GM23338 (cell line): ENCODE measurements at regions not wholly inside any gene's neighbourhood (a gene's known extent, or its start where the extent isn't known, plus 50 kb on each side); places are given as distances from the start of the nearest gene placed in this dataset.

ENCODE experiments used
- ATAC-seq: fragments of 200-7000 bp; cut with Tn5 transposase; 3 replicates; pipeline ENCODE4 v1.9.1; 2020
- DNase-seq: peaks from one replicate; pipeline ENCODE4 v3.0.0-alpha.2; 2015; ENCODE audit warnings: low spot score
- H2AFZ ChIP-seq: fragments of 200-600 bp; sonication (generic); 2 replicates; pipeline ENCODE4 v1.8.0; 2016; ENCODE audit warnings: antibody characterized with exemption, mild to moderate bottlenecking, moderate library complexity
- H3F3A ChIP-seq: fragments of 200-600 bp; sonication (generic); replicated peaks from 2 replicates; pipeline ENCODE4 v1.8.0; 2017; ENCODE audit warnings: antibody characterized with exemption, mixed run types, low read depth
- H3K27ac ChIP-seq: fragments of 200-600 bp; sonication (generic); 2 replicates; pipeline ENCODE4 v1.6.1; 2016; ENCODE audit warnings: low read depth
- H3K27me3 ChIP-seq: fragments of 200-600 bp; sonication (generic); 2 replicates; pipeline ENCODE4 v1.8.0; 2016; ENCODE audit warnings: mild to moderate bottlenecking, mixed run types, moderate library complexity; ENCODE audit not compliant: insufficient read depth
- H3K36me3 ChIP-seq: fragments of 200-600 bp; sonication (generic); 2 replicates; pipeline ENCODE4 v1.8.0; 2016; ENCODE audit warnings: mild to moderate bottlenecking; ENCODE audit not compliant: insufficient read depth
- H3K4me1 ChIP-seq: fragments of 200-600 bp; sonication (generic); 2 replicates; pipeline ENCODE4 v1.8.0; 2016; ENCODE audit warnings: mild to moderate bottlenecking, moderate library complexity; ENCODE audit not compliant: insufficient read depth
- H3K4me2 ChIP-seq: fragments of 200-600 bp; sonication (generic); 2 replicates; pipeline ENCODE4 v1.7.1; 2017; ENCODE audit warnings: mixed run types
- H3K4me3 ChIP-seq: fragments of 200-600 bp; sonication (generic); 2 replicates; pipeline ENCODE4 v1.6.1; 2016; ENCODE audit warnings: mixed run types
- H3K79me2 ChIP-seq: fragments of 200-600 bp; sonication (generic); replicated peaks from 2 replicates; pipeline ENCODE4 v1.8.0; 2017; ENCODE audit warnings: mild to moderate bottlenecking; ENCODE audit not compliant: insufficient read depth
- H3K9me2 ChIP-seq: fragments of 200-600 bp; sonication (generic); 2 replicates; pipeline ENCODE4 v1.8.0; 2017; ENCODE audit not compliant: insufficient read depth
- H4K20me1 ChIP-seq: fragments of 200-600 bp; sonication (generic); replicated peaks from 2 replicates; pipeline ENCODE4 v1.8.0; 2017; ENCODE audit warnings: mild to moderate bottlenecking; ENCODE audit not compliant: insufficient read depth
- H3K27ac Mint-ChIP-seq: 2 replicates; pipeline ENCODE4 v1.8.0; 2020; ENCODE audit warnings: inconsistent platforms, mild to moderate bottlenecking, moderate library complexity, mixed read lengths
- H3K27me3 Mint-ChIP-seq: 3 replicates; pipeline ENCODE4 v1.8.0; 2022; ENCODE audit warnings: low read depth, mild to moderate bottlenecking, moderate library complexity, mixed read lengths, inconsistent platforms; ENCODE audit not compliant: insufficient read depth, poor library complexity
- H3K36me3 Mint-ChIP-seq: 3 replicates; pipeline ENCODE4 v1.8.0; 2021; ENCODE audit warnings: low read depth, mild to moderate bottlenecking, inconsistent platforms, moderate library complexity, mixed read lengths
- H3K4me1 Mint-ChIP-seq: 3 replicates; pipeline ENCODE4 v1.8.0; 2020; ENCODE audit warnings: mild to moderate bottlenecking, inconsistent platforms, mixed read lengths
- H3K4me3 Mint-ChIP-seq: 3 replicates; pipeline ENCODE4 v1.8.0; 2021; ENCODE audit warnings: moderate library complexity, mild to moderate bottlenecking, inconsistent platforms, mixed read lengths
- H3K9me3 Mint-ChIP-seq: 3 replicates; pipeline ENCODE4 v1.8.0; 2020; ENCODE audit warnings: moderate library complexity, mild to moderate bottlenecking, inconsistent platforms, mixed read lengths
- CREB1 ChIP-seq: fragments of 250-450 bp; sonication (Bioruptor Pico); IDR thresholded peaks from 2 replicates; pipeline ENCODE4 v1.5.0; 2020; ENCODE audit warnings: low read depth, mild to moderate bottlenecking, moderate library complexity
- CTCF ChIP-seq, 2 experiments: fragments of 200-600 bp in 1 of 2; sonication (generic) in 1 of 2; conservative IDR thresholded peaks; 2 replicates each; pipeline versions ENCODE4 v1.5.1 to v1.6.1; 2016 to 2017; ENCODE audit warnings: antibody characterized with exemption in 2 of 2, low read depth in 2 of 2, mild to moderate bottlenecking in 2 of 2, moderate library complexity in 1 of 2
- ETS1 ChIP-seq: IDR thresholded peaks from 2 replicates; pipeline ENCODE4 v1.6.1; 2016; ENCODE audit warnings: antibody characterized with exemption
- EZH2 ChIP-seq: fragments of 200-600 bp; sonication (generic); IDR thresholded peaks from one replicate; pipeline ENCODE4 v1.8.0; 2017; ENCODE audit warnings: antibody characterized with exemption, mild to moderate bottlenecking, low read depth; ENCODE audit not compliant: unreplicated experiment
- EZH2phosphoT487 ChIP-seq: fragments of 200-600 bp; sonication (generic); IDR thresholded peaks from one replicate; pipeline ENCODE4 v1.8.1; 2018; ENCODE audit warnings: antibody characterized with exemption; ENCODE audit not compliant: unreplicated experiment
- JUNB ChIP-seq: IDR thresholded peaks from one replicate; pipeline ENCODE4 v1.6.1; 2016; ENCODE audit warnings: antibody characterized with exemption; ENCODE audit not compliant: unreplicated experiment
- NANOG ChIP-seq: IDR thresholded peaks from 2 replicates; pipeline ENCODE4 v1.6.1; 2016; ENCODE audit warnings: antibody characterized with exemption, borderline replicate concordance
- POLR2AphosphoS5 ChIP-seq: IDR thresholded peaks from 2 replicates; pipeline ENCODE4 v1.6.1; 2016; ENCODE audit warnings: antibody characterized with exemption, low read depth
- REST ChIP-seq: IDR thresholded peaks from one replicate; pipeline ENCODE4 v1.6.1; 2018; ENCODE audit warnings: antibody characterized with exemption; ENCODE audit not compliant: unreplicated experiment
- STAT1 ChIP-seq: IDR thresholded peaks from one replicate; pipeline ENCODE4 v1.6.1; 2016; ENCODE audit warnings: antibody characterized with exemption; ENCODE audit not compliant: unreplicated experiment
- ZNF114 ChIP-seq: fragments of 250-450 bp; sonication (Bioruptor Pico); IDR thresholded peaks from 2 replicates; pipeline ENCODE4 v1.5.0; 2020; ENCODE audit warnings: mild to moderate bottlenecking, moderate library complexity
- ZNF331 ChIP-seq: fragments of 250-450 bp; sonication (Bioruptor Pico); IDR thresholded peaks from 2 replicates; pipeline ENCODE4 v1.5.0; 2020; ENCODE audit warnings: low read depth, mild to moderate bottlenecking, moderate library complexity
- ZNF462 ChIP-seq: fragments of 250-450 bp; sonication (Bioruptor Pico); IDR thresholded peaks from 2 replicates; pipeline ENCODE4 v1.5.0; 2020; ENCODE audit warnings: mild to moderate bottlenecking, moderate library complexity

GRCh38 chr12:34300376-34301250 lies 278.3 kb downstream of the ALG10 start:
- no peak overlapping the region for H3K4me3 ChIP-seq
- H3K9me3 Mint-ChIP-seq = peaks cover 100% of the 10 kb centered on the region

More at GRCh38 chr12:34300376-34301250, 278.3 kb downstream of the ALG10 start:
- DNase-seq (no peak), ATAC-seq (no peak)
- no peak overlapping the region for H2AFZ ChIP-seq
- no peaks in the 10 kb centered on the region for H3K79me2 ChIP-seq
- H3K9me2 ChIP-seq = no peaks in the 10 kb centered on the region
- Mint-ChIP-seq H3K27ac (no peak overlapping the region), H3K36me3 (peaks cover 84% of the 10 kb centered on the region), H3K27me3 (peaks cover 21% of the 10 kb centered on the region), H3K4me1 (no peaks in the 10 kb centered on the region; the same call in 2 of the 3 replicates), H3K4me3 (no peak overlapping the region)
- TF ChIP-seq POLR2AphosphoS5 (no peak), ETS1 (no peak), REST (no peak), ZNF114 (CRISPR knock-in tag) (no peak), CTCF (conservative IDR thresholded peaks at IDR 0.05; ENCODE audit: low read depth in 2 of 2) (no peak), CREB1 (CRISPR knock-in tag) (no peak), ZNF331 (CRISPR knock-in tag) (no peak), ZNF462 (CRISPR knock-in tag) (no peak), EZH2phosphoT487 (no peak), JUNB (no peak), NANOG (no peak), EZH2 (no peak), STAT1 (no peak)
- no peak overlapping the region for H3K27ac ChIP-seq
- no peak overlapping the region for H3K4me2 ChIP-seq
- H3K36me3 ChIP-seq = no peaks in the 10 kb centered on the region
- H3K27me3 ChIP-seq = no peaks in the 10 kb centered on the region
- H4K20me1 ChIP-seq = no peaks in the 10 kb centered on the region
- H3K4me1 ChIP-seq = no peaks in the 10 kb centered on the region
- H3F3A ChIP-seq = no peaks in the 10 kb centered on the region
